ENCODE measurements at regions not wholly inside any gene's neighbourhood (a gene's known extent, or its start where the extent isn't known, plus 50 kb on each side); places are given as distances from the start of the nearest gene placed in this dataset.

DNA sequence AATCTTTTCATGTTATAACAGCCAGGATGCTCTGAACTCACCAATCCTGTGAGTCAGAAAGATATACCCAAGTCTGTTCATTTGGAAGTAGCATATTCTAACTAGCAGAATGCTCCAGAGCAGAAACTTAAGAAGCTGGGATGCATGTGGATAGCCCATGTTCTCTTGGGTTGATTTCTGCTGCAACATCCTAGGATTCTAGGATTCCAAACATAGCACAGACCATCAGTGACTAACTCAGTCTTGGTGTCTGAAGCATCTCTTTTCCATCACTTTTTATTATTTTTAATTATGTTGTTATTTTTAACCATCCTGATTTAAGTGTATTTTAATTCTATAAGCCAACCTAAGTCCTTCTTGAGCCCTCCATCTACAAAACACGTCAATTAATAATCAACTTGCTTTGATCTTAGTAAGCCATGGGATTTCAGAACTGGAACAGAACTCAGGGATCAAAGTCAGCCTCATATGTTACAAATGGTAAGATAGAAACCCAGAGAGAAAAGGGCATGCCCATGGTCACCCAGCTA, 85.4 kb downstream of the OSR1 start:
- Histone ChIP-seq H3K79me2 (ENCODE audit: control insufficient read depth, low read length) (no peaks in the 10 kb centered on the region), H4K20me1 (ENCODE audit: control insufficient read depth, insufficient read depth, low read depth, low read length) (no peaks in the 10 kb centered on the region), H3K27me3 (ENCODE audit: control insufficient read depth, low read length) (no peaks in the 10 kb centered on the region), H3K4me1 (ENCODE audit: control insufficient read depth, low read length) (no peaks in the 10 kb centered on the region), H3K27ac (ENCODE audit: low read depth, low read length) (no peak overlapping the region), H3K9me3 (ENCODE audit: control insufficient read depth, insufficient read depth, low read length) (no peaks in the 10 kb centered on the region), H3F3A (ENCODE audit: control insufficient read depth, insufficient read depth) (no peaks in the 10 kb centered on the region), H3K4me3 (ENCODE audit: low read length) (no peak overlapping the region), H3K36me3 (ENCODE audit: control insufficient read depth, low read length) (no peaks in the 10 kb centered on the region), H3K9me2 (replicated peaks; ENCODE audit: control insufficient read depth, low read length) (no peaks in the 10 kb centered on the region; the same call in 1 of the 2 replicates), H3K4me2 (ENCODE audit: low read length) (no peak overlapping the region)
- no peak for TF ChIP-seq EZH2phosphoT487 (IDR thresholded peaks at IDR 0.05; ENCODE audit: borderline replicate concordance, low read length)
- TF ChIP-seq, protein P1, sequence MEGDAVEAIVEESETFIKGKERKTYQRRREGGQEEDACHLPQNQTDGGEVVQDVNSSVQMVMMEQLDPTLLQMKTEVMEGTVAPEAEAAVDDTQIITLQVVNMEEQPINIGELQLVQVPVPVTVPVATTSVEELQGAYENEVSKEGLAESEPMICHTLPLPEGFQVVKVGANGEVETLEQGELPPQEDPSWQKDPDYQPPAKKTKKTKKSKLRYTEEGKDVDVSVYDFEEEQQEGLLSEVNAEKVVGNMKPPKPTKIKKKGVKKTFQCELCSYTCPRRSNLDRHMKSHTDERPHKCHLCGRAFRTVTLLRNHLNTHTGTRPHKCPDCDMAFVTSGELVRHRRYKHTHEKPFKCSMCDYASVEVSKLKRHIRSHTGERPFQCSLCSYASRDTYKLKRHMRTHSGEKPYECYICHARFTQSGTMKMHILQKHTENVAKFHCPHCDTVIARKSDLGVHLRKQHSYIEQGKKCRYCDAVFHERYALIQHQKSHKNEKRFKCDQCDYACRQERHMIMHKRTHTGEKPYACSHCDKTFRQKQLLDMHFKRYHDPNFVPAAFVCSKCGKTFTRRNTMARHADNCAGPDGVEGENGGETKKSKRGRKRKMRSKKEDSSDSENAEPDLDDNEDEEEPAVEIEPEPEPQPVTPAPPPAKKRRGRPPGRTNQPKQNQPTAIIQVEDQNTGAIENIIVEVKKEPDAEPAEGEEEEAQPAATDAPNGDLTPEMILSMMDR (IDR thresholded peaks at IDR 0.05; ENCODE audit: low read depth, low read length, poor library complexity, severe bottlenecking): no peak

DNA sequence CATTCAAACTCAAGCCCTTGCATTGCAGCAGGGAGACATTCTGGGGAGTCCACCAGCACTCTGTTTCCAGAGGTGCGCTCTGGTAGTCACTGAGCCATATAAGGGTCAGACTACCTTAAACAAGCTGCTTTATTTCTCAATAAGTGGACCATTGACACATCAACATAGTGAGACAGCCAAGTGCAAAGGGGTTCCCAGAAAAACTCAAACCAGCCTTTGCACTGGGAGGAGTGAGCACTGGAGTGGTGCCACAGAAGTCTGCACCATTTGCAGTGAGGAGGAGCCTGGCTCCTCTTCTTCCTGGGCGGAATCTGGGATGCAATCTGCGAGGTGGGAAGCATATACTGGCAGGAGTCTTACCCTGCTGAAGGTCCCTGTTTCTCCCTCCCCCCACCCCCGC, 86.4 kb downstream of the OSR1 start:
- no peaks in the 10 kb centered on the region for H4K20me1 ChIP-seq (ENCODE audit: control insufficient read depth, insufficient read depth, low read depth, low read length)
- H3K4me3 ChIP-seq (ENCODE audit: low read length): no peak overlapping the region
- no peaks in the 10 kb centered on the region for H3K27me3 ChIP-seq (ENCODE audit: control insufficient read depth, low read length)
- H3K4me2 ChIP-seq (ENCODE audit: low read length): no peak overlapping the region
- no peaks in the 10 kb centered on the region for H3F3A ChIP-seq (ENCODE audit: control insufficient read depth, insufficient read depth)
- H3K79me2 ChIP-seq (ENCODE audit: control insufficient read depth, low read length): no peaks in the 10 kb centered on the region
- no peaks in the 10 kb centered on the region; the same call in 1 of the 2 replicates for H3K9me2 ChIP-seq (replicated peaks; ENCODE audit: control insufficient read depth, low read length)
- TF ChIP-seq, protein P1 (IDR thresholded peaks at IDR 0.05; ENCODE audit: low read depth, low read length, poor library complexity, severe bottlenecking): no peak
- no peak for TF ChIP-seq EZH2phosphoT487 (IDR thresholded peaks at IDR 0.05; ENCODE audit: borderline replicate concordance, low read length)
- no peaks in the 10 kb centered on the region for H3K36me3 ChIP-seq (ENCODE audit: control insufficient read depth, low read length)
- H3K4me1 ChIP-seq (ENCODE audit: control insufficient read depth, low read length): no peaks in the 10 kb centered on the region
- no peaks in the 10 kb centered on the region for H3K9me3 ChIP-seq (ENCODE audit: control insufficient read depth, insufficient read depth, low read length)
- no peak overlapping the region for H3K27ac ChIP-seq (ENCODE audit: low read depth, low read length)

DNA sequence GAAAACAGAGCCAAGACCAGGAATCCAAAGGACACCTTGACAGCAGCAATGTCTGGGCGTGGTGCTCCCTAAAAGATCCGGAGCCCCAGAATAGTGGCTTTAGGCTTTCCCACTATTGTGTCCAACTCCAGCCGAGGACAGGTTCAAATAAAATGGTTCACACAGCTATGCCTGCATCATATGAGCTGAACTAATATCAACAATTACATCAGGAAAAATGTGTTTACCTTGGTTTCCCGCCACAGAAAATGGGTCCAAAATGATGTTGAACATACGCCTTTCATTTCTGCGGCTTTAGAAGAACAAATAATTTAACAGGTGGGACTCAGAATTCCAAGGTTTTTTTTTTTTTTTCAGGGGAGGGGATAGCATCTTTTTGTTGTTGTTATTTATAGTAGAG, 93.6 kb downstream of the OSR1 start:
- no peaks in the 10 kb centered on the region for H3K9me3 ChIP-seq (ENCODE audit: control insufficient read depth, insufficient read depth, low read length)
- no peaks in the 10 kb centered on the region for H4K20me1 ChIP-seq (ENCODE audit: control insufficient read depth, insufficient read depth, low read depth, low read length)
- TF ChIP-seq, protein P1 (IDR thresholded peaks at IDR 0.05; ENCODE audit: low read depth, low read length, poor library complexity, severe bottlenecking): no peak
- no peak for TF ChIP-seq EZH2phosphoT487 (IDR thresholded peaks at IDR 0.05; ENCODE audit: borderline replicate concordance, low read length)
- H3K27me3 ChIP-seq (ENCODE audit: control insufficient read depth, low read length): no peaks in the 10 kb centered on the region
- no peaks in the 10 kb centered on the region for H3K79me2 ChIP-seq (ENCODE audit: control insufficient read depth, low read length)
- H3K4me1 ChIP-seq (ENCODE audit: control insufficient read depth, low read length): no peaks in the 10 kb centered on the region
- H3F3A ChIP-seq (ENCODE audit: control insufficient read depth, insufficient read depth): no peaks in the 10 kb centered on the region
- no peaks in the 10 kb centered on the region for H3K36me3 ChIP-seq (ENCODE audit: control insufficient read depth, low read length)
- no peak overlapping the region for H3K27ac ChIP-seq (ENCODE audit: low read depth, low read length)
- H3K4me2 ChIP-seq (ENCODE audit: low read length): no peak overlapping the region
- no peak overlapping the region for H3K4me3 ChIP-seq (ENCODE audit: low read length)
- no peaks in the 10 kb centered on the region; the same call in 1 of the 2 replicates for H3K9me2 ChIP-seq (replicated peaks; ENCODE audit: control insufficient read depth, low read length)

Measured in DOHH2 (cell line).